K562 (cell line): ENCODE measurements at regions not wholly inside any gene's neighbourhood (a gene's known extent, or its start where the extent isn't known, plus 50 kb on each side); places are given as distances from the start of the nearest gene placed in this dataset.

Experiments
- ATAC-seq: fragments of 200-7000 bp; cut with Tn5 transposase; 3 replicates; pipeline ENCODE4 v1.9.1; 2020; ENCODE audit warnings: moderate library complexity
- BruUV-seq: library from RNA; stranded (reverse); fragments of 400-500 nt; replicated peaks from 2 replicates; lab custom pipeline; 2021; lab: Mats Ljungman, UMichigan
- CTCF ChIA-PET: fragments of 300-600 bp; formaldehyde crosslinking; extraction: SDS; loops from one replicate; lab custom pipeline; 2021; ENCODE audit warnings: low intra/inter-chr PET ratio; lab: Yijun Ruan, JAX
- POLR2A ChIA-PET: fragments of 300-600, 350-650 bp; sonication (Branson Sonifier 250); formaldehyde crosslinking; extraction: SDS; loops from one replicate; lab custom pipeline; 2021; ENCODE audit warnings: antibody characterized with exemption, inconsistent platforms; lab: Yijun Ruan, JAX
- DNase-seq, 4 experiments: peaks; one replicate each; pipeline versions ENCODE4 v3.0.0 to v3.0.0-alpha.2; 2011 to 2018; ENCODE audit warnings: low spot score in 3 of 4, mixed read lengths in 3 of 4; ENCODE audit errors: extremely low read depth in 1 of 4
- FAIRE-seq: peaks from 2 replicates; lab custom pipeline; 2011; peaks lifted over from hg19 to GRCh38; lab: Jason Lieb, UNC
- H2AFZ ChIP-seq: 2 replicates; pipeline ENCODE4 v1.6.0; 2011; ENCODE audit warnings: low read depth, low read length, control low read depth, inconsistent platforms
- H3K27ac ChIP-seq: fragments of 200-600 bp; 3 replicates; pipeline ENCODE4 v1.8.0; 2011; ENCODE audit warnings: low read depth, mild to moderate bottlenecking, control low read depth, inconsistent platforms, low read length, moderate library complexity, mixed read lengths; ENCODE audit errors: extremely low read depth
- H3K27me3 ChIP-seq, 2 experiments: fragments of 300-600 bp in 1 of 2; 2 replicates in 1 of 2; 3 replicates in 1 of 2; pipeline versions ENCODE4 v1.6.0 to v1.8.0; 2011; ENCODE audit warnings: inconsistent platforms in 2 of 2, low read length in 2 of 2, mild to moderate bottlenecking in 1 of 2, mixed read lengths in 1 of 2, moderate library complexity in 1 of 2; ENCODE audit not compliant: control insufficient read depth in 2 of 2, insufficient read depth in 2 of 2
- H3K36me3 ChIP-seq: fragments of 300-600 bp; 3 replicates; pipeline ENCODE4 v1.8.0; 2011; ENCODE audit warnings: mild to moderate bottlenecking, low read length, inconsistent platforms; ENCODE audit not compliant: control insufficient read depth, insufficient read depth
- H3K4me1 ChIP-seq, 2 experiments: fragments of 200-600 bp in 1 of 2; replicated peaks in 1 of 2; 2 replicates in 1 of 2; 3 replicates in 1 of 2; pipeline versions ENCODE4 v1.5.1 to v1.8.0; 2011; ENCODE audit warnings: inconsistent platforms in 2 of 2, low read length in 2 of 2, mild to moderate bottlenecking in 1 of 2, mixed read lengths in 1 of 2, moderate library complexity in 1 of 2; ENCODE audit not compliant: control insufficient read depth in 2 of 2, insufficient read depth in 2 of 2
- H3K4me2 ChIP-seq: 2 replicates; pipeline ENCODE4 v1.6.1; 2011; ENCODE audit warnings: low read length, control low read depth, inconsistent platforms, mixed read lengths; ENCODE audit not compliant: insufficient read depth
- H3K4me3 ChIP-seq: fragments of 200-600 bp; sonication (generic), shearing (Covaris generic); 2 replicates; pipeline ENCODE4 v1.5.1; 2016; ENCODE audit warnings: control low read depth, inconsistent platforms
- H3K79me2 ChIP-seq: fragments of 200-600 bp; 3 replicates; pipeline ENCODE4 v1.8.0; 2011; ENCODE audit warnings: low read length, inconsistent platforms; ENCODE audit not compliant: control insufficient read depth, insufficient read depth
- H3K9ac ChIP-seq, 2 experiments: 2 replicates each; pipeline versions ENCODE4 v1.6.0 to v1.6.1; 2011; ENCODE audit warnings: low read depth in 2 of 2, low read length in 2 of 2, control low read depth in 1 of 2, inconsistent platforms in 1 of 2, mild to moderate bottlenecking in 1 of 2, mixed read lengths in 1 of 2; ENCODE audit not compliant: insufficient read depth in 1 of 2
- H3K9me1 ChIP-seq: one replicate; pipeline ENCODE4 v1.6.0; 2011; ENCODE audit warnings: inconsistent platforms, mild to moderate bottlenecking, low read length, moderate library complexity; ENCODE audit not compliant: control insufficient read depth, insufficient read depth
- H3K9me3 ChIP-seq: replicated peaks from 2 replicates; pipeline ENCODE4 v1.5.1; 2011; ENCODE audit warnings: low read depth, low read length, inconsistent platforms; ENCODE audit not compliant: control insufficient read depth, insufficient read depth
- H4K20me1 ChIP-seq: replicated peaks from 2 replicates; pipeline ENCODE4 v1.6.1; 2011; ENCODE audit warnings: low read length, inconsistent platforms, mixed read lengths; ENCODE audit not compliant: control insufficient read depth, insufficient read depth
- ARID2 ChIP-seq: fragments of 450-650 bp; IDR thresholded peaks from 2 replicates; pipeline ENCODE4 v1.6.1; 2017; ENCODE audit warnings: antibody characterized with exemption, mild to moderate bottlenecking
- PML ChIP-seq: IDR thresholded peaks from 2 replicates; pipeline ENCODE4 v1.6.1; 2012; ENCODE audit warnings: low read length, inconsistent platforms
- POLR2H ChIP-seq: IDR thresholded peaks from 2 replicates; pipeline ENCODE4 v1.6.1; 2016; ENCODE audit warnings: missing genetic modification characterization, low read depth, mild to moderate bottlenecking, control low read depth, missing compliant biosample characterization, moderate library complexity
- REST ChIP-seq, 2 experiments: fragments of 450-650 bp; formaldehyde crosslinking in 1 of 2; IDR thresholded peaks; 2 replicates each; pipeline versions ENCODE4 v1.4.0 to v1.6.1; 2014 to 2020; ENCODE audit warnings: mild to moderate bottlenecking in 2 of 2, borderline replicate concordance in 1 of 2, low read depth in 1 of 2
- SMC3 ChIP-seq: conservative IDR thresholded peaks from 2 replicates; pipeline ENCODE4 v1.6.1; 2011; ENCODE audit warnings: low read depth, low read length, improper control_type of control experiment; ENCODE audit not compliant: insufficient read depth
- SP1 ChIP-seq: sonication (generic); formaldehyde crosslinking; IDR thresholded peaks from 2 replicates; pipeline ENCODE4 v1.8.1; 2022; ENCODE audit warnings: mild to moderate bottlenecking, missing genetic modification reagents
- STAG1 ChIP-seq: sonication (generic); formaldehyde crosslinking; IDR thresholded peaks from 2 replicates; pipeline ENCODE4 v1.5.0; 2020; ENCODE audit warnings: missing genetic modification reagents, borderline replicate concordance
- ZNF311 ChIP-seq: fragments of 250-450 bp; sonication (Bioruptor Pico); IDR thresholded peaks from 2 replicates; pipeline ENCODE4 v1.4.0; 2020; ENCODE audit warnings: mild to moderate bottlenecking, moderate library complexity
- ZNF436 ChIP-seq: fragments of 250-450, 450-650 bp; sonication (Bioruptor Pico); formaldehyde crosslinking; IDR thresholded peaks from 2 replicates; pipeline ENCODE4 v1.7.0; 2020; ENCODE audit warnings: mild to moderate bottlenecking
- ZNF778 ChIP-seq: fragments of 450-650 bp; formaldehyde crosslinking; IDR thresholded peaks from 2 replicates; pipeline ENCODE4 v1.4.0; 2020; ENCODE audit warnings: mild to moderate bottlenecking, moderate library complexity
- WGBS: fragments of 100-300 bp; shearing (Covaris generic); methylation state at CpG from one replicate; pipeline ENCODE4 v1.1.6; 2016; ENCODE audit warnings: low coverage, mixed read lengths; ENCODE audit not compliant: insufficient coverage; ENCODE audit errors: missing lambda C conversion rate; 5-methylcytosine and 5-hydroxymethylcytosine counted together
- in situ Hi-C: fragments of 300-500 bp; cut with MboI; formaldehyde crosslinking; loops from 4 replicates; pipeline ENCODE4 v1.15.0; 2018; ENCODE audit warnings: inconsistent platforms, mixed read lengths
- intact Hi-C: fragments of 100-400 bp; cut with micrococcal nuclease; formaldehyde crosslinking; loops from 2 replicates; pipeline ENCODE4 v1.14.2; 2022
- TF ChIP-seq, protein P1 (sequence below): sonication (generic); formaldehyde crosslinking; IDR thresholded peaks from 2 replicates; pipeline ENCODE4 v1.8.0; 2023; ENCODE audit warnings: mild to moderate bottlenecking, missing genetic modification reagents

DNA sequence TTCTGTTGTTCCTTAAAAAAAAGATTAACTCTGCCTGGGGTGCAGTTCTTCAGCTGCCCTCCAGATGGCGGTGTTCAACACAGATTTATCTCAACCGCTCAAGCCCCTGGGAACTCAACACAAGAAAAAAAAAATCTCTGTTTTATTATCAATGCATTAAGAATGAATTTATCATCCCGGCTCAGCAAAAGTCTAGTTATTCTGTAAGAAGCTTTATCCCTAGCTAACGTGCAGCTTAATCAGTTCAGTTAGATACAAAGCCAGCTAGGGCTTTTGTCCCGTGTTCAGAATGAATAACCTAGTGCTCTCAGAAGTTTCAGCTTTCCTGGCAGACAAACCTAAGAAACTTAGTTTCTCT lies 475.9 kb upstream of the CCL2 start:
- no peaks in the 10 kb centered on the region; a peak in 2 of 5 replicates for H3K4me1 ChIP-seq
- POLR2A ChIA-PET: interaction anchor here (0.6 to 1.3 kb wide), 3 partner anchors 92 to 662 kb away, joined by 3 to 4 read pairs (median 3); no protein-coding TSS in a partner anchor
- TF ChIP-seq ZNF311 (CRISPR knock-in tag) (no peak), REST (IDR thresholded peaks at IDR 0.05; ENCODE audit: borderline replicate concordance) (peak; percentile 84), REST (CRISPR knock-in tag; IDR thresholded peaks at IDR 0.05; ENCODE audit: low read depth) (no peak), ARID2 (peak; percentile 62; the same call in 1 of the 2 replicates), PML (no peak), ZNF778 (no peak), ZNF436 (no peak), STAG1 (peak; percentile 31; the same call in 1 of the 2 replicates), POLR2H (no peak), SMC3 (peak; percentile 91), SP1 (CRISPR knock-in tag) (no peak)
- TF ChIP-seq, protein P1, sequence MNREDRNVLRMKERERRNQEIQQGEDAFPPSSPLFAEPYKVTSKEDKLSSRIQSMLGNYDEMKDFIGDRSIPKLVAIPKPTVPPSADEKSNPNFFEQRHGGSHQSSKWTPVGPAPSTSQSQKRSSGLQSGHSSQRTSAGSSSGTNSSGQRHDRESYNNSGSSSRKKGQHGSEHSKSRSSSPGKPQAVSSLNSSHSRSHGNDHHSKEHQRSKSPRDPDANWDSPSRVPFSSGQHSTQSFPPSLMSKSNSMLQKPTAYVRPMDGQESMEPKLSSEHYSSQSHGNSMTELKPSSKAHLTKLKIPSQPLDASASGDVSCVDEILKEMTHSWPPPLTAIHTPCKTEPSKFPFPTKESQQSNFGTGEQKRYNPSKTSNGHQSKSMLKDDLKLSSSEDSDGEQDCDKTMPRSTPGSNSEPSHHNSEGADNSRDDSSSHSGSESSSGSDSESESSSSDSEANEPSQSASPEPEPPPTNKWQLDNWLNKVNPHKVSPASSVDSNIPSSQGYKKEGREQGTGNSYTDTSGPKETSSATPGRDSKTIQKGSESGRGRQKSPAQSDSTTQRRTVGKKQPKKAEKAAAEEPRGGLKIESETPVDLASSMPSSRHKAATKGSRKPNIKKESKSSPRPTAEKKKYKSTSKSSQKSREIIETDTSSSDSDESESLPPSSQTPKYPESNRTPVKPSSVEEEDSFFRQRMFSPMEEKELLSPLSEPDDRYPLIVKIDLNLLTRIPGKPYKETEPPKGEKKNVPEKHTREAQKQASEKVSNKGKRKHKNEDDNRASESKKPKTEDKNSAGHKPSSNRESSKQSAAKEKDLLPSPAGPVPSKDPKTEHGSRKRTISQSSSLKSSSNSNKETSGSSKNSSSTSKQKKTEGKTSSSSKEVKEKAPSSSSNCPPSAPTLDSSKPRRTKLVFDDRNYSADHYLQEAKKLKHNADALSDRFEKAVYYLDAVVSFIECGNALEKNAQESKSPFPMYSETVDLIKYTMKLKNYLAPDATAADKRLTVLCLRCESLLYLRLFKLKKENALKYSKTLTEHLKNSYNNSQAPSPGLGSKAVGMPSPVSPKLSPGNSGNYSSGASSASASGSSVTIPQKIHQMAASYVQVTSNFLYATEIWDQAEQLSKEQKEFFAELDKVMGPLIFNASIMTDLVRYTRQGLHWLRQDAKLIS (CRISPR knock-in tag): no peak

More for the DNA sequence above, 475.9 kb upstream of the CCL2 start:
- H3K27me3 ChIP-seq: peaks cover 0 to 5% of the 10 kb centered on the region in 2 experiments; a peak in 2 of 5 replicates
- WGBS: 2% methylated on average over 5 of the region's 5 CpGs
- H3K9me1 ChIP-seq: no peaks in the 10 kb centered on the region
- H3K4me3 ChIP-seq: no peak overlapping the region
- FAIRE-seq (peak; percentile 90), DNase-seq (peak; percentile 68 to 78 (median 71)), ATAC-seq (peak; percentile 75)
- no peak overlapping the region for H3K27ac ChIP-seq
- BruUV-seq: no TSS peak
- no peaks in the 10 kb centered on the region for H3K9me3 ChIP-seq
- intact Hi-C loops: loop anchor here (1.0 to 10.0 kb wide), 4 partner anchors 170 to 393 kb away; no protein-coding TSS in a partner anchor
- H4K20me1 ChIP-seq: no peaks in the 10 kb centered on the region
- no peaks in the 10 kb centered on the region for H3K79me2 ChIP-seq
- CTCF ChIA-PET: interaction anchor here (0.6 to 3.4 kb wide), 11 partner anchors 11 to 681 kb away, joined by 3 to 39 read pairs (median 5); no protein-coding TSS in a partner anchor
- H3K9ac ChIP-seq: no peak overlapping the region
- in situ Hi-C loops: loop anchor here (10.0 kb wide), 1 partner anchor 366 kb away; no protein-coding TSS in a partner anchor
- no peak overlapping the region for H2AFZ ChIP-seq
- H3K4me2 ChIP-seq: no peak overlapping the region
- H3K36me3 ChIP-seq: no peaks in the 10 kb centered on the region
